ENCODE measurements at regions not wholly inside any gene's neighbourhood (a gene's known extent, or its start where the extent isn't known, plus 50 kb on each side); places are given as distances from the start of the nearest gene placed in this dataset.

- Histone ChIP-seq H3K27me3 (ENCODE audit: control insufficient read depth, insufficient read depth, low read length) (no peaks in the 10 kb centered on the region), H3K4me3 (ENCODE audit: insufficient read depth, low read depth, low read length) (no peak overlapping the region), H3K36me3 (replicated peaks; ENCODE audit: control insufficient read depth, insufficient read depth, low read length) (no peaks in the 10 kb centered on the region)
- DNase-seq, result no peak
Observed at GRCh38 chr11:108994887-108995286, 330.0 kb downstream of the DDX10 start.

- no peak for DNase-seq
- no peak overlapping the region for H3K4me3 ChIP-seq (ENCODE audit: insufficient read depth, low read depth, low read length)
Observed at GRCh38 chr11:108997826-108998225, 333.0 kb downstream of the DDX10 start.

GRCh38 chr11:109000531-109000930 is 335.7 kb downstream of the DDX10 start:
- Histone ChIP-seq H3K36me3 (replicated peaks; ENCODE audit: control insufficient read depth, insufficient read depth, low read length) (no peaks in the 10 kb centered on the region), H3K4me3 (ENCODE audit: insufficient read depth, low read depth, low read length) (no peak overlapping the region), H3K27me3 (ENCODE audit: control insufficient read depth, insufficient read depth, low read length) (no peaks in the 10 kb centered on the region)
- DNase-seq, result no peak

More at GRCh38 chr11:108997826-108998225, 333.0 kb downstream of the DDX10 start:
- H3K36me3 ChIP-seq (replicated peaks; ENCODE audit: control insufficient read depth, insufficient read depth, low read length), result no peaks in the 10 kb centered on the region
- no peaks in the 10 kb centered on the region for H3K27me3 ChIP-seq (ENCODE audit: control insufficient read depth, insufficient read depth, low read length)

GRCh38 chr11:109001585-109001984 is 336.7 kb downstream of the DDX10 start:
- H3K4me3 ChIP-seq (ENCODE audit: insufficient read depth, low read depth, low read length), result no peak overlapping the region
- H3K27me3 ChIP-seq (ENCODE audit: control insufficient read depth, insufficient read depth, low read length), result no peaks in the 10 kb centered on the region
- no peaks in the 10 kb centered on the region for H3K36me3 ChIP-seq (replicated peaks; ENCODE audit: control insufficient read depth, insufficient read depth, low read length)
- no peak for DNase-seq

- no peak for DNase-seq
- Histone ChIP-seq H3K27me3 (ENCODE audit: control insufficient read depth, insufficient read depth, low read length) (no peaks in the 10 kb centered on the region), H3K36me3 (replicated peaks; ENCODE audit: control insufficient read depth, insufficient read depth, low read length) (no peaks in the 10 kb centered on the region), H3K4me3 (ENCODE audit: insufficient read depth, low read depth, low read length) (no peak overlapping the region)
Observed at GRCh38 chr11:109012991-109013390, 348.1 kb downstream of the DDX10 start.

GRCh38 chr11:109015283-109015682 is 350.4 kb downstream of the DDX10 start:
- Histone ChIP-seq H3K36me3 (replicated peaks; ENCODE audit: control insufficient read depth, insufficient read depth, low read length) (no peaks in the 10 kb centered on the region), H3K4me3 (ENCODE audit: insufficient read depth, low read depth, low read length) (no peak overlapping the region), H3K27me3 (ENCODE audit: control insufficient read depth, insufficient read depth, low read length) (no peaks in the 10 kb centered on the region)
- no peak for DNase-seq

GRCh38 chr11:109016724-109017123 is 351.9 kb downstream of the DDX10 start:
- no peak for DNase-seq
- no peaks in the 10 kb centered on the region for H3K36me3 ChIP-seq (replicated peaks; ENCODE audit: control insufficient read depth, insufficient read depth, low read length)
- H3K27me3 ChIP-seq (ENCODE audit: control insufficient read depth, insufficient read depth, low read length), result no peaks in the 10 kb centered on the region
- H3K4me3 ChIP-seq (ENCODE audit: insufficient read depth, low read depth, low read length), result no peak overlapping the region

GRCh38 chr11:109017489-109017888 is 352.6 kb downstream of the DDX10 start:
- Histone ChIP-seq H3K27me3 (ENCODE audit: control insufficient read depth, insufficient read depth, low read length) (no peaks in the 10 kb centered on the region), H3K4me3 (ENCODE audit: insufficient read depth, low read depth, low read length) (no peak overlapping the region), H3K36me3 (replicated peaks; ENCODE audit: control insufficient read depth, insufficient read depth, low read length) (no peaks in the 10 kb centered on the region)
- no peak for DNase-seq

GRCh38 chr11:109018639-109019038 is 353.8 kb downstream of the DDX10 start:
- Histone ChIP-seq H3K4me3 (ENCODE audit: insufficient read depth, low read depth, low read length) (no peak overlapping the region), H3K36me3 (replicated peaks; ENCODE audit: control insufficient read depth, insufficient read depth, low read length) (no peaks in the 10 kb centered on the region), H3K27me3 (ENCODE audit: control insufficient read depth, insufficient read depth, low read length) (no peaks in the 10 kb centered on the region)
- DNase-seq, result no peak

GRCh38 chr11:109019342-109019936 is 354.6 kb downstream of the DDX10 start:
- DNase-seq, result no peak
- Histone ChIP-seq H3K4me3 (ENCODE audit: insufficient read depth, low read depth, low read length) (no peak overlapping the region), H3K27me3 (ENCODE audit: control insufficient read depth, insufficient read depth, low read length) (no peaks in the 10 kb centered on the region), H3K36me3 (replicated peaks; ENCODE audit: control insufficient read depth, insufficient read depth, low read length) (no peaks in the 10 kb centered on the region)

GRCh38 chr11:109023036-109023435 is 358.2 kb downstream of the DDX10 start:
- H3K27me3 ChIP-seq (ENCODE audit: control insufficient read depth, insufficient read depth, low read length), result no peaks in the 10 kb centered on the region
- no peaks in the 10 kb centered on the region for H3K36me3 ChIP-seq (replicated peaks; ENCODE audit: control insufficient read depth, insufficient read depth, low read length)
- H3K4me3 ChIP-seq (ENCODE audit: insufficient read depth, low read depth, low read length), result no peak overlapping the region
- no peak for DNase-seq

GRCh38 chr11:109026891-109027489 is 362.1 kb downstream of the DDX10 start:
- H3K36me3 ChIP-seq (replicated peaks; ENCODE audit: control insufficient read depth, insufficient read depth, low read length), result no peaks in the 10 kb centered on the region

GRCh38 chr11:109027851-109028250 is 363.0 kb downstream of the DDX10 start:
- no peaks in the 10 kb centered on the region for H3K36me3 ChIP-seq (replicated peaks; ENCODE audit: control insufficient read depth, insufficient read depth, low read length)
- no peak overlapping the region for H3K4me3 ChIP-seq (ENCODE audit: insufficient read depth, low read depth, low read length)
- no peak for DNase-seq
- no peaks in the 10 kb centered on the region for H3K27me3 ChIP-seq (ENCODE audit: control insufficient read depth, insufficient read depth, low read length)

More at GRCh38 chr11:109026891-109027489, 362.1 kb downstream of the DDX10 start:
- H3K4me3 ChIP-seq (ENCODE audit: insufficient read depth, low read depth, low read length), result no peak overlapping the region
- DNase-seq, result no peak
- H3K27me3 ChIP-seq (ENCODE audit: control insufficient read depth, insufficient read depth, low read length), result no peaks in the 10 kb centered on the region

GRCh38 chr11:109029927-109030326 is 365.1 kb downstream of the DDX10 start:
- Histone ChIP-seq H3K27me3 (ENCODE audit: control insufficient read depth, insufficient read depth, low read length) (no peaks in the 10 kb centered on the region), H3K4me3 (ENCODE audit: insufficient read depth, low read depth, low read length) (no peak overlapping the region), H3K36me3 (replicated peaks; ENCODE audit: control insufficient read depth, insufficient read depth, low read length) (no peaks in the 10 kb centered on the region)
- no peak for DNase-seq

GRCh38 chr11:109033627-109034338 is 368.9 kb downstream of the DDX10 start:
- no peak overlapping the region for H3K4me3 ChIP-seq (ENCODE audit: insufficient read depth, low read depth, low read length)
- no peaks in the 10 kb centered on the region for H3K36me3 ChIP-seq (replicated peaks; ENCODE audit: control insufficient read depth, insufficient read depth, low read length)
- no peaks in the 10 kb centered on the region for H3K27me3 ChIP-seq (ENCODE audit: control insufficient read depth, insufficient read depth, low read length)
- DNase-seq, result no peak
